GM18520 (cell line): ENCODE measurements at regions not wholly inside any gene's neighbourhood (a gene's known extent, or its start where the extent isn't known, plus 50 kb on each side); places are given as distances from the start of the nearest gene placed in this dataset.

Experiments
- ATAC-seq: cut with Tn5 transposase; IDR thresholded peaks from one replicate; pipeline ENCODE4 v1.9.1; 2021; ENCODE audit not compliant: unreplicated experiment

- no peak for ATAC-seq
Measured at GRCh38 chr4:156656896-156657295, 314.7 kb downstream of the PDGFC start.

GRCh38 chr4:156654410-156654809 lies 317.2 kb downstream of the PDGFC start:
- no peak for ATAC-seq

GRCh38 chr4:156643826-156644225 lies 327.8 kb downstream of the PDGFC start:
- ATAC-seq, result no peak

- ATAC-seq, result no peak
Measured at GRCh38 chr4:156642161-156642560, 329.4 kb downstream of the PDGFC start.

GRCh38 chr4:156638925-156639605 lies 332.5 kb downstream of the PDGFC start:
- ATAC-seq, result no peak

- no peak for ATAC-seq
Measured at GRCh38 chr4:156638334-156638733, 333.3 kb downstream of the PDGFC start.

GRCh38 chr4:156636381-156636780 lies 335.2 kb downstream of the PDGFC start:
- ATAC-seq, result no peak

GRCh38 chr4:156635051-156635450 lies 336.5 kb downstream of the PDGFC start:
- ATAC-seq, result no peak

GRCh38 chr4:156634612-156635011 lies 337.0 kb downstream of the PDGFC start:
- no peak for ATAC-seq

GRCh38 chr4:156633847-156634246 lies 337.8 kb downstream of the PDGFC start:
- no peak for ATAC-seq

GRCh38 chr4:156628858-156629257 lies 342.7 kb downstream of the PDGFC start:
- ATAC-seq, result no peak

GRCh38 chr4:156623376-156623775 lies 348.2 kb downstream of the PDGFC start:
- ATAC-seq, result no peak

- ATAC-seq, result no peak
Measured at GRCh38 chr4:156620786-156621185, 350.8 kb downstream of the PDGFC start.

- no peak for ATAC-seq
Measured at GRCh38 chr4:156619154-156619934, 352.3 kb downstream of the PDGFC start.

- no peak for ATAC-seq
Measured at GRCh38 chr4:156615066-156615531, 356.5 kb downstream of the PDGFC start.

GRCh38 chr4:156614536-156614935 lies 357.1 kb downstream of the PDGFC start:
- no peak for ATAC-seq

- no peak for ATAC-seq
Measured at GRCh38 chr4:156609421-156609820, 362.2 kb downstream of the PDGFC start.

- no peak for ATAC-seq
Measured at GRCh38 chr4:156608651-156609050, 362.9 kb downstream of the PDGFC start.

- no peak for ATAC-seq
Measured at GRCh38 chr4:156607478-156607857, 364.1 kb downstream of the PDGFC start.

GRCh38 chr4:156606554-156607477 lies 364.8 kb downstream of the PDGFC start:
- no peak for ATAC-seq

GRCh38 chr4:156598138-156598681 lies 373.4 kb downstream of the PDGFC start:
- no peak for ATAC-seq
